ENCODE measurements at regions not wholly inside any gene's neighbourhood (a gene's known extent, or its start where the extent isn't known, plus 50 kb on each side); places are given as distances from the start of the nearest gene placed in this dataset.
A peak's percentile ranks its signal among the peaks of the same experiment; 100 is the strongest.

DNA sequence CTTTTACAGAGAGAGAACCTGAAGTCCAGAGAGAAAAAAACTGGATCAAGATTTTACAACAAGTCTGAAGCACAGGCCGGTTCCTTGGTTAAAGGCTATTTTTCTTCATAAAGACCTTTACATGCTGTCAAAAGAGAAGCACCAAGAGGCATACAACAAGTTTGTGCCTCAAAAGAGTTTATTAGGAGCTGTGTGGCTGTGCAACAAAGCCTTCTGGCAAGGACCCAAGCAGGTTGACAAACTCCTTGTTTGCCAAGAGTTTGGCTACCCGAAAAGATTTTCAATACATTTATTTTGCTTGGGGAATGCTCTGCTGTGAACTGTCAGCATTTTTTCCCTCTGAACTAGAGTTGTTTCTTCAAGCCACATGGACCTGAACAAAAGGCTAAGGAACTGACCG, 202.9 kb upstream of the RAD23B start:
- TF ChIP-seq, protein P1, sequence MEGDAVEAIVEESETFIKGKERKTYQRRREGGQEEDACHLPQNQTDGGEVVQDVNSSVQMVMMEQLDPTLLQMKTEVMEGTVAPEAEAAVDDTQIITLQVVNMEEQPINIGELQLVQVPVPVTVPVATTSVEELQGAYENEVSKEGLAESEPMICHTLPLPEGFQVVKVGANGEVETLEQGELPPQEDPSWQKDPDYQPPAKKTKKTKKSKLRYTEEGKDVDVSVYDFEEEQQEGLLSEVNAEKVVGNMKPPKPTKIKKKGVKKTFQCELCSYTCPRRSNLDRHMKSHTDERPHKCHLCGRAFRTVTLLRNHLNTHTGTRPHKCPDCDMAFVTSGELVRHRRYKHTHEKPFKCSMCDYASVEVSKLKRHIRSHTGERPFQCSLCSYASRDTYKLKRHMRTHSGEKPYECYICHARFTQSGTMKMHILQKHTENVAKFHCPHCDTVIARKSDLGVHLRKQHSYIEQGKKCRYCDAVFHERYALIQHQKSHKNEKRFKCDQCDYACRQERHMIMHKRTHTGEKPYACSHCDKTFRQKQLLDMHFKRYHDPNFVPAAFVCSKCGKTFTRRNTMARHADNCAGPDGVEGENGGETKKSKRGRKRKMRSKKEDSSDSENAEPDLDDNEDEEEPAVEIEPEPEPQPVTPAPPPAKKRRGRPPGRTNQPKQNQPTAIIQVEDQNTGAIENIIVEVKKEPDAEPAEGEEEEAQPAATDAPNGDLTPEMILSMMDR (IDR thresholded peaks at IDR 0.05; ENCODE audit: insufficient read depth, low read depth, low read length, missing control alignments), result no peak
- no peak overlapping the region for H3K4me3 ChIP-seq (ENCODE audit: low read length)
- DNase-seq (ENCODE audit: low read depth), result no peak

DNA sequence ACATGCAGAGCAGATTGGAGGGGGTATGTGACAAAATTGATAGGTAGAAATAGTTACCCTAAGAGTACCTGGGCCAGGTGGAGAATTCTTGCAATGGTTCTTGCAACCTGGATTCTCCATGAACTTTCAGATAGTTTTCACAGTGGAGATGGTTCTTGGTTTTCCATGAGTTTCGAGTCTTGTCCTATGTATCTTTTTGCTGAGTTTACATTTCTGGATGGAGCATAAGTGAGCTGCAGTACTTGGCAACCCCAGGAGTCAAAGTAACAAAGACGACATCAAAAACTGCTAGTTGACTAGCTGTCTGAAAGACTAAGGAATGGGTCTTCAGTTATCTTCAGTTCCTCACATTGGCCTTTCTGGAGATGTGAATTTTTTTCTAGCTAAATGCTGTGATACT, 196.6 kb upstream of the RAD23B start:
- TF ChIP-seq, protein P1 (IDR thresholded peaks at IDR 0.05; ENCODE audit: insufficient read depth, low read depth, low read length, missing control alignments), result no peak
- no peak for DNase-seq (ENCODE audit: low read depth)

DNA sequence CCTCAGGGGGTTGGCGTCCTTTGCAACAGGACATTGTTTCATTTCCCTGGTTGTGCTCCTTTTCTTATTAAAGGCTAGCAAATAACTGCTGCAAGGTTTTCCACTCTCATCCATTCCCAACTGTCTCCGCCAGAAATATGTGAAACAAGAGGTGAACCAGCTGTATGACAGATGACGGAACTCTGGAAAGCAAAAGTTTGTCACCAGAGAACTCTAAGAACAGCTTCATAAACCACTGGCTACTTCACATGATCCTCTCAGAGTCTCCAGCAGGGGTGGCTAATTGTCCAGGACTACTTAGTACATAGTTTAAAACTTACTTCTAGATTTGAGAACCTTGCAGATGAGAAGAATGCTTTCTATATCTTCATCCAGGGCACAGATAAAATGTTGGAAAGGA, 195.9 kb upstream of the RAD23B start:
- no peak for DNase-seq (ENCODE audit: low read depth)
- H3K4me3 ChIP-seq (ENCODE audit: low read length), result no peak overlapping the region
- TF ChIP-seq, protein P1 (IDR thresholded peaks at IDR 0.05; ENCODE audit: insufficient read depth, low read depth, low read length, missing control alignments), result peak; percentile 9

More for the DNA sequence above, 196.6 kb upstream of the RAD23B start:
- no peak overlapping the region for H3K4me3 ChIP-seq (ENCODE audit: low read length)

DNA sequence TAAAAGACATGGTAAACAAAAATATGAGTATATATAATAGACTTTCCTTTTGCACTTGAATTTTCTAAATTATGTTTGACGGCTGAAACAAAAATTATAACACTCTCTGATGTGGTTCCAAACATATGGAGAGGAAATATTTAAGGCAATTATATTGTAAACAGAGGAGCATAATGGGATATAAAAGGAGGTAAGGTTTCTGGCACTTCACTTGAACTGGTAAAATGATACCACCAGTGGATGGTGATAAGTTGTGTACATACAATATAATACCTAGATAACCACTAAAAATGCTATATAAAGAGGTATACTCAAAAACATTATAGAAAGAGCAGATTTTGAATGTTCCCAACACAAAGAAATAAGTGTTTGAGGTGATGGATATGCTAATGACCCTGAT, 192.9 kb upstream of the RAD23B start:
- no peak for DNase-seq (ENCODE audit: low read depth)
- TF ChIP-seq, protein P1 (IDR thresholded peaks at IDR 0.05; ENCODE audit: insufficient read depth, low read depth, low read length, missing control alignments), result no peak
- no peak overlapping the region for H3K4me3 ChIP-seq (ENCODE audit: low read length)

DNA sequence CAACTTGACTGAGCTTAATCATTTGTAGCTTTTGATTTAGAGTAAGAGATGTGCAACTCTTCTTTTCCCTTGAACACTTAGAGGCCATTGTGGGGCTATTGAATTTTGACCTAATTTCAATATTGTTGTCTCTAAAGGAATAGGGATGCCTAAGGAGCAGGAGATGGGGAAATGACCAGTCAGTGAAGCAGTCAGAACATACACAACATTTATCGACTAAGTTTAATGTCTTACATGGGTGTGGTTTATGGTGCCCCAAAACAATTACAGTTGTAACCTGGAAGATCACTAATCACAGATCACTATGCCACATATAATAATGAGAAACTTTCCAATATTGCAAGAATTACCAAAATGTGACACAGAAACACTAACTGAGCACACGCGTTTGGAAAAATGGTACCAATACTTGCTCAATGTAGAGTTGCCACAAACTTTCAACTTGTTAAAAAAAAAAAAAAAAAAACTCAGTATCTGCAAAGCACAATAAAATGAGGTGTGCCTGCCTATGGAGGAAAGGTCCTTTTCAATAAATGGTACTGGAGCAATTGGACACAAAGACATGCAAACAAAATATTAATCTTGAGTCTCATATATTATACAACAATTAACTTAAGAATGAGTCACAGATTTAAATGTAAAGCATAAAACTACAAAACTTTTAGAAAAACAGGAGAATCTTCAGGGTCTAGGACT, 189.6 kb upstream of the RAD23B start:
- TF ChIP-seq, protein P1 (IDR thresholded peaks at IDR 0.05; ENCODE audit: insufficient read depth, low read depth, low read length, missing control alignments), result no peak
- no peak for DNase-seq (ENCODE audit: low read depth)
- no peak overlapping the region for H3K4me3 ChIP-seq (ENCODE audit: low read length)

DNA sequence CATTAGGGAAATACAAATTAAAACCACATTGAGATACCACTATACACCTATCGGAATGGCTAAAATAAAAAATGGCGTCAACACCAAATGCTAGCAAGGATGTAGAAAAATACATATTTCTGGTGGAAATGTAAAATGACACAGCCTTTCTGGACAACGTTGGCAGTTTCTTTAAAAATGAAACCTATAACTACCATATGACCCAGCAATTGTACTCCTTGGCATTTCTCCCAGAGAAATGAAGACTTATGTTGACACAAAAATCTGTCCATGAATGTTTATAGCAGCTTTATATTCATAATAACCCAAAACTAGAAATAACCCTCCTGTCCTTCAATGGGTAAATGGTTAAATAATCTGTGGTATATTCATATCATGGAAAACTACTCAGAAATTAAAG, 188.7 kb upstream of the RAD23B start:
- H3K4me3 ChIP-seq (ENCODE audit: low read length), result no peak overlapping the region
- no peak for DNase-seq (ENCODE audit: low read depth)
- TF ChIP-seq, protein P1 (IDR thresholded peaks at IDR 0.05; ENCODE audit: insufficient read depth, low read depth, low read length, missing control alignments), result no peak

DNA sequence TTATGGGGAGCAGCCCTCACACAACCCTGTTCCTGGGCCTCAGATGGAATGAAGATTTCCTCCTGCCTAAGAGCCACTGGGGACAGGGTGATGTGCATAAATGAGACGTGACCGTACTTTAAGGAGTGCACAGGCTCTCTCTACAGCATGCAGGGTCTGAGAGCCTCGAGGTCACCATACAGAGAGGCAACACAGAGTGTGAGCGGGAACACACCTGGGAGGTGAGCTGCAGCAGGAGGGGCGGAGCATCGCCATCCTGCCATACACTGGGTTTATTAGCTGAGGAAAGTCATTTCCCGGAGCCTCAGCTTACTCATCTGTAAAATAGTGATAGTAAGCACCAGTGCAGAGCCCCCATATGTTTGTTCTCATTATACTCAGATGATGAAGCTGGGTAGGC, 182.5 kb upstream of the RAD23B start:
- TF ChIP-seq, protein P1 (IDR thresholded peaks at IDR 0.05; ENCODE audit: insufficient read depth, low read depth, low read length, missing control alignments), result no peak
- no peak for DNase-seq (ENCODE audit: low read depth)
- no peak overlapping the region for H3K4me3 ChIP-seq (ENCODE audit: low read length)

Measured in epithelial cell of esophagus (primary cell).